Tongue (tissue), 1 donor: ENCODE measurements at regions not wholly inside any gene's neighbourhood (a gene's known extent, or its start where the extent isn't known, plus 50 kb on each side); places are given as distances from the start of the nearest gene placed in this dataset.
"Not testable (repeated sequence)": the region's sequence is repeated elsewhere in the genome, so short reads cannot be mapped to it uniquely, and the experiment has no call there.

Source experiments
- DNase-seq: peaks from one replicate; pipeline ENCODE4 v3.0.0-alpha.2; 2015

DNA sequence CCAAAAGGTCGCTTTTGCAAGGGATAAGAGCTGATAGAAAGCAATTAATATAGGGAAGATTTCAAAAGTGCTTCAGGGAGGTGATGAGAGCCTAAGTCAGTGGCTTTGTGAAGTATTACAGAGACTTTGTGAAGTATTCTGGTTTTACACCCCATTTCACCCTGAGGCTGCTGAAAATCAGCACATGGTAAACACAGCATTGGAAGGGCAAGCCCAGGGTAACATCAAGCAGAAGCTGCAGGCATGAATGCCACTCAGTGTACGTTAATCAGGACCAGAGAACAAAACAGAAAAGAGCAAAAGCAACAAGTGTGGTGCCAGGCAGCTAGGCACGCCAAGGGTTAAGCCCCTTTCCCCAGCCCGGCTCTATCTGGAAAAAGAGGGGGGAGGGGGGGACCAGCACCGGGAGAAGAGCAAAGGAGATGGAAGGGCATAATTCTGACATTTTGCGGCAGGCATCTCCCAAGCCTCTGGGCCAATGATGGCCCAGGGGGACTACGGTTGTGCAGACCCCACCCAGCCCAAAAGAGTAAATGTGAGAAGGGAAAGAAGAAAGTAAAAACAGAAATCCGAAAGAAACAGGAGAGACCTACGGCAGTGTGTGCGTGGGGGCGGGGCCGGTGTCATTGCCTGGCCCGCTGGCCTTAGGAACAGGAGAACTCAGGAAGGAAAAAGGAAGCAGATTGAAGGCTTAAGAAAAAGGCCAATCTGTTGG lies 58.9 kb downstream of the DHRS2 start:
- DNase-seq: peak; percentile 38

DNA sequence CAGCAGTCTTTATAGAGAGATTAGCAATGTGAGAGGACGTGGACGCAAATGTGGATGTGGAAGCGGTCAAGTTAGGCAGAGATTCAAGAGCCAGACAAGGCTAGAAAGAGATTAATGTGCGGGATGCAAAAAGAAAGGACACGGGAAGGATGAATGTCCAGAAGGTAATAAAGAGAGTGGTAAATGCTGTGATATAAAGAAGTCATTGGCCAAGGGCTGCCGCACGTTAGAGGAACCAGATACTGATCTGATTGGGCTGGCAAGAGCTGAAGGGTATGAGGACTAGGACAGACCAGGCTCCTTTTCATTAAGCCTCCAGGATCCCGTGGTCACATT lies 59.5 kb downstream of the DHRS2 start:
- DNase-seq: no peak

DNA sequence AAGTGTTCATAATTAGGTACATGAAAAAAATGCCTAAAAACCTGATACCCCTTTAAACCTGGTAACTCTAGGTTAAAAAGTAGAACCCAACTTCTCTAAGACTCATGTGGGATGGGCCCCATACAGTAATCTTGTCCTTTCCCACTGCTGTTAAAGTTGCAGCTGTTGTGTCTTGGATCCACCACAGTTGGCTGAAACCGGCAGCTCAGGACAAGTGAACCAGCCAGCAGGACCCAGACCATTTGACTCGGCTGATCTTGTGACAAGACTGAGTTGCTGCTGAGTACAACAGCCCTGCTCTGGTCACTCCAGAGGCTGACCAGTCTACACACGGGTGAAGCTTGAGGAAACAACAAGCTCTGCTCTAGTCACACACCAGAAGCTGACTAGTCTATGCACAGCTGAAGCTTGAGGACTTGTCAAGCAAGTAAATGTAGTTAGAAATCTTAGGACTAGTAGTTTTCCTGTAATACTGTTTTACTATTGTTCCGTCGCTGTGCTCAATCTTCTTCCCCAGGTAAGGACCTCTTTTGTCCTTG lies 60.6 kb downstream of the DHRS2 start:
- peak; percentile 77 for DNase-seq

DNA sequence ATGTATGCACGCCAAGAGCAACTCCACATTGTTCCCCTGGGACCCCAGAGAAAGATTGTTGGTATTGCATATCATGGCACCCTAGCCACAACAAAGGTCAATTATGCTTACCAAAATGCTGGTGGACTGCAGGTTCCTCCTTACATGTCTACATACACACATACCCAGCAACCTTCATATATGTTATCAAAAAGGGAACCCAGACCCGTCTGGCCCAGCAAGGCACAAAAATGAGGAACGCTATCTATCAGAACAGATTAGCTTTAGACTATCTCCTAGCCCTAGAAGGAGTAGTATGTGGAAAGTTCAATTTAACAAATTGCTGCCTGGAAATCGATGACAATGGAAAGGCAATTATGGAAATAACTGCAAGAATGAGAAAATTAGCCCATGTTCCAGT lies 61.5 kb downstream of the DHRS2 start:
- no peak for DNase-seq

DNA sequence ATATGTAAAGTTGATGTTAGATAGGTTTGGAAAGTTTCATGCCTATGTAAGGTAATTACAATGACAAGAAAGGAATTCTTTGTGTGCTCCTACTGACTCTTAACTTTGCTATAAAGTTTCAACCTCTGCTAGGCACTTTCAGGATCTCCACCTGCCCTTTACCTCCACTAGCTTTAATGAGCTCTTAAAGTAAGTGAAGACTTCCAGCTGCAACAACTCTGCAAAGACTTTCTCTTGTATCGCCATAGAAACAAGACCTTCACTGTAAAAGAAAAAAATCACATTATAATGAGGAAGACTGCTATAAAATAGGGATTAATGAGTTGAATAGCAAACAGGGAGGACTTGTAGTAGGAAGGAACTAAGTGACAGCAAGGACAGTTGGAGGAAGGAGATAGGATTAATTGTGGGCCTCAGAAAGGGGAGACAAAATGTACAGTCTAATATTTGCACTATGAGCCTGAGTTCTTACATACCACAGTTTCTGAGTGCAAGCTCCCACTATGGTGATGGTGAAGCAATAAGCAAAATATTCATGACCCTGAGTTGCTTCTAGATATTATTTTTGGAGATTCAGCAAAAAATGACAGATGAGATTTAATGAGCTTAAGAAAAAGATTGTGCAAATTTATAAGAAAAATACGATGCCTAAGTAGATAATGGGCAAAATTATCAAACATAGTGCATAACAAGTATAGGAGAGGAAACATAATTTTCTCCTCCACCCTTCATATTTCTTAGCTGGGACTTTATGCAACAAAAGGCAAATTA lies 66.7 kb downstream of the DHRS2 start:
- no peak for DNase-seq

DNA sequence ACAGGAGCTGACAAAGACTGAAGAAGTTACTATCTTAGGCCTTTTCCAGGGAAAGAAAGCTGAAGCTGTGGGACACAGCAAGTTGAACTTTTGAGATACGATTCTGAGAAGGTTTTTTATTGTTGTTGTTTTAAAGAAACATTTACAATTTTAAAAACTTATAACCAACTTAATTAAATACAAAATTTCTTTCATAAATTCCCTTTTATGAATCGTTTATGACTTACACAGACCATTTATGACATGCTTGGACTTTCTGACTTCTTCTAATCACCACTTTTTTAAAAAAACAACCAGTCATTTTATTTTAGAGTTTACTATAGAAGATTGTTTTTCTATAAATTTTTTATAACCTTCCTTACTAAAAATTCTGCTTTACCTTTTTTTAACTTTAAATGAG lies 68.7 kb downstream of the DHRS2 start:
- DNase-seq: no peak

DNA sequence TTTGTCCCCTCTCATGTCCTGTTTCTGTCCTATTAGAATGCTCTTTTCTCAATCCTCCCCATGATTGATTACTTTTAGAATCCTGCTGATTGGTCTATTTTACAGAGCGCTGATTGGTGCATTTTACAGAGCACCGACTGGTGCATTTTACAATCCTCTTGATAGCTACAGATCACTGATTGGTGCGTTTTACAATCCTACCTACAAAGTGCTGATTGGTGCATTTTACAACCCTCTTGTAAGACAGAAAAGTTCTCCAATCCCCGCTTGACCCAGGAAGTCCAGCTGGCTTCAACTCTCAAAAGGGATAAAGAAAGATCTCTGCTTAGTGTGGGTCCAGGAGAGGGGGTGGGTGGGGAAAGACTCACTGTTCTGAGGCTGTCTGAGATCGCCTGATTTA lies 71.3 kb downstream of the DHRS2 start:
- DNase-seq: no peak

DNA sequence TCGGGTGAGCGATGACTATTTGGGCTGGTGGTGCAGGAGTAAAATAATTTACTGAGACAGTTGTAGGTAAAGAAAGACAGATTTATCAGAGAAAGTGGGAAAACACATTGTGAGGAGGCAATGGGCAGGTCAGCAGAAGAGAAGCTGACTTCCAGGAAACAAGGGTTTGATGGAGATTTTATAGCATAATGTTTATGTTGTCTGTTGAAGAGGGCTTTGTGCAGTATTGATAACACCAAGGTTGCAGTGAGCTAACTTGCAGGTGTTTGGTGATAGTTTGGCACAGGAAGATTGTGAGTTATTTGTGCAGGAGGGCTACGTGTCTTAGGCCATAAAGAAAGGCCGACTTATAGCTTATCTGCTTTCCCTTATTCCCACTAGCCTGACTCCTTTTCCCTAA lies 72.2 kb downstream of the DHRS2 start:
- no peak for DNase-seq

DNA sequence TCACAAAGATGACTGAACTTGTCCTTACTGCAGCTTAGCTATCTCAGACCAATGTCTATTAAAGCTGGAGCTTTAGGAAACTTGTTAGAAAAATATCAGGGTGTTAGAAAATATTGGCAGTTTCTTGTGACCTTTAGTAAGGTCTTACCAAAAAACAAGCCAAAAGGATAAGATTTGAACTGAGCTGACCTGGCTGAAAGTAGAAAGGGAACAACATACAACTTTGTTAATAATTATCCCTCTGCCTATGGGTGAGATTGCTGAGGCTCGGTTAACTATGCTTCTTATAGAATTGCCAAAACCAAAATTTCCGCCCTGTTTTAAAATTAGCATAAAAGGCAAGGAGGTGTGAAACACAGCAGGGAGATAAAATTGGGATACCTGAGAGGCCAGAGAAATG lies 73.8 kb downstream of the DHRS2 start:
- DNase-seq: no peak

DNA sequence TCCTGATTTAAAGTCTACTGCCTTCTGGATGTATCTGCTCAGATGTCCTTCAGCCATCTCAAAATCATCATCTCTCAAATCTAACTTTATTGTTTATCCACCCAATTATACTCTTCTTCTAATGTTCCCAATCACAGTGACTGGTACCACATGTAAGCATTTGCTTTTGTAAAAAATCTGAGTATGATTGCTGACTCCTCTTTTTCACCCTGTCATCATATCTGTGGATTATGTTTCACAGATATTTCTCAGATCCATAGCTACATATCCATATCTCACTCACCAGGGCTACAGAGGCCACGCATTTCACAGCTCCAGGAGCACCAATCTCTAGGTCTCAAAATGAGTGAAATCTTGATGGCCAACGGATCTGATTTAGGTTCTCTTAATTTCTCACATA lies 76.1 kb downstream of the DHRS2 start:
- no peak for DNase-seq

DNA sequence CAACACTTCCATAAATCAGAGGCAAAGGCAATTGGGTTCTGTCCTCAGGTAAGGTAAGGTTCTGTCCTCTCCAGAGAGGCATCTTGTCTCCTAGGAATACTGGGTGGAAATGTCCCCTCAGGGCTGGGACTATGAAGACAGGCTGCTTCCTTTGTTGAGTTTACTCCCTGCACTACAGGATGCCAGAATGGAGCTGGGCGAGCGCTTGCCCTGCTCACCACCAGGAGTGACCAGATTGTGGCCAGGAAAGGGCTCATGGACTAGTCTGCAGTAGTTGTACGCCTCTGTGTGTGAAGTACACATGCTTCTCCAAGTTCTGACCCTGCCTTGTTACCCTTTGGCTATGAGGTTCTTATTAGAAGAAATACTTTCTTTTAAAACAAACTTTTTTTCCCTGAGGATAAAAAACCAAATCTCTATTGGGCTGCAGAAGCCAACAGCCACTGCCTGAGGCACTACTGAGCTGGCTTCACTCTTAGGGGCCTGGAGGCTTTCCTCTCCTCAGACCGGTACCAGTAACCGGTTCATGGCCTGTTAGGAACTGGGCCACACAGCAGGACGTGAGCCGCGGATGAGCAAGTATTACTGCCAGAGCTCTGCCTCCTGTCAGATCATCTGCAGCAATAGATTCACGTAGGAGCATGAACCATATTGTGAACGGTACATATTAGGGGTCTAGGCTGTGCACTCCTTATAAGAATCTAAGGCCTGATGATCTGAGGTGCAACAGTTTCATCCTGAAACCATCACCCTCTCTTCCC lies 83.2 kb downstream of the DHRS2 start:
- no peak for DNase-seq

DNA sequence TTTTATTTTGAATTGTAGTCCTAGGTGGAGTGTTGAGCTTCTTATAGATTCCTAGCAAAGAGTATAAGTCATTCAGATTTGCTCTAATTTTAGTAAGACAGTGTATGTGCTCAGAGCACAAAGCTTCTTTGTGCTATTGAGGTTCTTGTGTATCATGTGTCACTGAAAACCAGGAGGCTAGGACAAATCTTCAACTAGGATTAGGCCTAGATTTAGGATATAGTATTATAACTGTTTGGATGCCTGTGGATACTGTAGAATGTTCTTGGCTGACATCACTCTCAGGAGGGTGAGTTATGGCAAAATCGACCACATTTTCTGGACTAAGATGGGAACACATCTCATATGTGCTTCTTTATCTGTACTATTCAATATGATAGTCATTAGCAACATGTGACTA lies 86.5 kb downstream of the DHRS2 start:
- no peak for DNase-seq

DNA sequence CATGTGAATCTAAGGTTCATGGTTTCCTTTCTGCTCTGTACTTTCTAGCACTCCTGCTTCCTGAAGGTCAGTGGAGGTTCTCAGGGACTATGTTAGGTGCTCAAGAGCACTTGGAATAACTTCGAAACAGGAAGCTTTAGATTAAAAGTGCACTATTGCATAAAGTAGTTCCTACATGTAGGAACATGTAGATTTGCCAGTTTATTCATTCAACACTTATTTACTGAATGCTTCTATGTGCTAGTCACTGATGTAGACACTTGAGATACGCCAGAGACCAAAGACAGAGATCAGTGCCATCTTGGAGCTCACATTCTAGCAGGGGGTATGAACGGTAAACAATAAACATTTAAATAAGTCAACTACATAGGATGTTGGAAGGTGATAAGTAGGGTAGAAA lies 87.7 kb downstream of the DHRS2 start:
- no peak for DNase-seq

DNA sequence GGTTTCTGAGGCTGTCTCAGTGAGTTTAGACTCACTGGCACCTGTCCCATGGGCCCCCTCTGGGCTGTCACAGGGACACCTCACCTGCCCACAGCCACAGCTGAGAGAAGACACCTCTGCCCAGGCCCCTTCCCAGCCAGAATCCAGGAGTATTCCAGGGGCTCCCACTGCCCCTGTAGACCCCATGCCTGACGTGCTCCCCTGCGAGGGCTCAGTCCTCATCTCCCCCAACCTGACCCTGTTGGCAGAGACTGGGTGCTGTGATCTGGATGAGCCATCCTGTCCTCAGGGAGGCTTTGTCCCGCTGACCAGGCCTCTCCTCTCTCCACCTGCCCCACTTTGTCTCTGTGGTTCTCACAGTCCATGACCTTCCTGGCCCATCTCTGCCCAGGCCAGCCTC lies 89.4 kb downstream of the DHRS2 start:
- no peak for DNase-seq

DNA sequence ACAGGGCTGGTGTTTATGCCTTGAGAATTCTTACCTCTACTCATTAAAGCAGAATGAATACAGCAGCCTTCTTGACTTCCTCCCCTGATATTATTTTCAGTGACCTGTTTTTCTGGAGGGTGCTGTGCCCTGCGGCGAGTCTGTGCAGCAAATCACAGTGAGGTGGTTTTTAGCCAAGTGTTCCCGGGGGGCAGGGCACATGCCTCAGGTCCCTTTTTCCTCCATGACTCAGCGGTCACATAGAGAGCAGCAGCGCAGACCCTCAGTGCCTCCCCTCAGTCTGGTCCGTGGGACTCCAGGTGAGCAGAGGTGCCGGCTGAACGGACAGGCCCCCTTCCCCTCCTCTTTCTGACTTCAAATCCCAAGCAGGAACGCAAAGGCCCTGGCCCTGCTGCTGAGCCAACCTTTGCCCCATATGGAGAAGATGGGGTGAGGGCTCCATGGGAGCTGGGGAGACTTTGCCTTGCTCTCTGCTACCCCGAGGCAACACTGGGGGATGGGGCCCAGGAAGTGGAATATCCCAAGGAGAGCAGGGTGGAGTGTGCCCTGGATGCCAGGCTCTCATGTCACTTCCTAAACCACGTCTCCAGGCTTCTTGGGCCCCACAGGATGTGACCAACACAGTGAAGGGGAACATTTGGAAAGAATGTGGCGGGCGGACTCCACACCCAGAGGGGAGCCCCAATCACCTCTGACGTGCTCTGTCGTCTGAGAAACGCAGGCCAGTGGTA lies 90.0 kb downstream of the DHRS2 start:
- no peak for DNase-seq

DNA sequence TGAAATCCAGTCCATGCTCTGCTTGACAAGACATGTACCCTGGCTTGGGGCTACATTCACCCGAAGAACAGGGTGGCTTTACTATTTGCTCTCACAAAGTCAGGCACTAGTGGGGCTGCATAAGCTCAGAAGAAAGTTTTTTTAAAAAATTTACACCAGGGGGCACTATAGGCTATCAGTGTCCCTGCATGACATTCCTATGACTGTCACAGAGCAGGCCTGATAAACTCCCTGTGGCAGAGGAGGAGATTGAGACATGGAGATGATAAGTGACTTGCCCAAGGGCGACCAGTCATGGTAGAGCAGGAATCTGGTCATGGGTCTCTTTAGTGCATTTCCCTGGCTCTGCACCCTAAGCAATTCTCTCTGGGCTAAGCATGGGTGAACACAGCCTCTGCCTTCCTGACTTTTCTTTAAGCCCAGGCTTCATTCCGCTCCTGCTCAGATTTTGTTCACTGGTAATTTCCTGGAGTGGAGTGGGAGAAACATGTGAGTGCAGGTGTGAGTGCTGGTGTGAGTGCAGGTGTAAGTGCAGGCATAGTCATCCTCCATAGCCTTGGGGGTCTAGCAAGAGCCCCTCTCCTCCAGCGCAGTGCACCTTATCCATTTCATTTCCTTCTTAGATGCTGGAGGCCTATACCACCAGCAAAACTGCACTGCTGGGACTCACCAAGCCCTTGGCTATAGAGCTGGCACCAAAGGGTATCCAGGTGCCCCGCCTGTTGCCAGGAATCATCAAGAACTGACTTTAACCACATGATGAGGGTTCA lies 91.6 kb downstream of the DHRS2 start:
- peak; percentile 18 for DNase-seq

DNA sequence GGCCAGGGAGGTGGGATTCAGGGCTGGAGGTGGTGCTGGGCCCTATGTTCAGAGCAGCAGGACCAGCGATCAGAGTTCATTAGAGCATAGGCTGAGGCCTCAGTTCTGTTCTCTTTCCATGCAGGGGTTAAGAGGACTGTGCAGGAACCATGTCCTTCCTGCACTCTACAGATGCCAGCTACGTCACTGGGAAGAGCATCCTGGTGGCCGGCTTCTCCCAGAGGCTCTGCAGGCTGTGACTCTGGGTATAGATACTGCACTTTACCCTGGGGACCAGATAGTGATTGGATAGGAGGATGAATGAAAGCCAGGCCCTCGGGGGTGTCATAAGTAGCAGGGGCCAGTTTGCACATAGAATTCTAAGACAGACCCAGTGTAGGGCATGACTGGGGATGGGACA lies 92.6 kb downstream of the DHRS2 start:
- DNase-seq: no peak

DNA sequence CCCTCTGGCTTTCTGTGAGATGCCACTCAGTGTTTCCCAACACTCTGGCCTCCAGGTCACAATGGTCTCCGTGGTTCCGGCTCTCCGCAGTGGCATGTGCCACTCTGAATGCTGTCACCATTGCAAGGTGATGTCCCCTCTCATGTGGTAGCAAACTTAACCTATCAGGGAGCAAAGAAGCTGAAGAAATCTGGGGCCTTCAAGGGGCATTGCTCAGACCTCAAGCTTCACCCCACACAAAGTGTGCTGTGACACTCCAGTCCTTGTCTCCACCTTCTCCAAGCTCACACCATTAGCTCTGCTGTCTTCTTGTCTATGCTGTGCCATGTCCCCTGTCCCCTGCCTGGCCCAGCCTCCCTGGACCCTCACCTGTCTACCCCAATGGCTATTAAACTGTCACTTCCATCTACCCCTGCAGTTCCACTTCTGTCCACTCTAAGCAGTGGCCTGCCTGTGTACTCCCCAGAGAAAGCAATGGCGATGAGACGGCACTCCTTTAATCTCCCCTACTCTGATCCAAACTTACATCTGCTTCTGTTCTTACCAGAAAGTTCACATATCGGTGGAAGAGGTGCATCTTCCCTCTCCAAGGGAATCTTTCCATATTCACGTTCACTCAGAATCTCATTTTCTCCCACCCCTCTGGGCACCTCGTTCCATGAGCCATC lies 93.7 kb downstream of the DHRS2 start:
- no peak for DNase-seq

DNA sequence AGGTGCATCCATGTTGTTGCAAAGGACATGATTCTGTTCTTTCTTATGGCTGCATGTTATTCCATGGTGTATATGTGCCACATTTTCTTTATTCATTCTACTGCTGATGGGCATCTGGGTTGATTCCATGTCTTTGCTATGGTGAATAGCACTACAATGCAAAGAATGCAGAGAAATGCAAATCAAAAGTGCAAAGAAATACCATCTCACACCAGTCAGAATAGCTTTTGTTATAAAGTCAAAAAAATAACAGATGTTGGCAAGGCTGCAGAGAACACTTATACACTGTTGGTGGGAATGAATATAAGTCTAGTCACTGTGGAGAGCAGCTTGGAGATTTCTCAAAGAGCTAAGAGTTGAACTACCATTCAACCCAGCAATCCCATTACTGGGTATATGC lies 99.2 kb downstream of the DHRS2 start:
- DNase-seq: no peak

DNA sequence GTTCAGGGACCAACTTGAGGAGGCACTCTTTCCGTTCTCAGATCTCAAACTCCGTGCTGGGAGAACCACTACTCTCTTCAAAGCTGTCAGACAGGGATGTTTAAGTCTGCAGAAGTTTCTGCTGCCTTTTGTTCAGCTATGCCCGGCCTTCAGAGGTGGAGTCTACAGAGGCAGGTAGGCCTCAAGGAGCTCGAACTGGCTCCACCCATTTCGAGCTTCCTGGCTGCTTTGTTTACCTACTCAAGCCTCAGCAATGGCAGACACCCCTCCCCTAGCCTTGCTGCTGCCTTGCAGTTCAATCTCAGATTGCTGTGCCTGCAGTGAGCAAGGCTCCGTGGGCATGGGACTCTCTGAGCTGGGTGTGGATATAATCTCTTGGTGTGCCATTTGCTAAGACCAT lies 108.2 kb downstream of the DHRS2 start:
- DNase-seq: not testable (repeated sequence)

DNA sequence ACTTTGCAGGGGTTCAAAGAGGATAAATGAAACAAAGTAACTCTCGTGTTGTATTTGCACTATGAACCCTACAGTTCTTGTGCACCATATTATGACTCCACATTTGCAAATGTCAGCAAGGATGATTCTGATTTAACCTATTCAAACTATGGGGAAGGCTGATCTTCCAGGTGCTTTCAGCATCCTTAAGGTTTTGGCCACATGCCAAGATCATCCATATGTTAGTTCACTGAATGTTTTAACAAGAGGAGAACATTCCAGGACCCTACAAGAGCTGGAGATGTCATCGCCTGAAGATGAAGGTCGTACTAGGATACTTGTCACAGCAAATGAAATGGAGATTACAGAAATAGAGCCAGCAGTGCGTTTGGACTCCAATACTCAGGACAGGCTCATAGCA lies 114.2 kb downstream of the DHRS2 start:
- DNase-seq: no peak
